GM19452 (cell line): ENCODE measurements at regions not wholly inside any gene's neighbourhood (a gene's known extent, or its start where the extent isn't known, plus 50 kb on each side); places are given as distances from the start of the nearest gene placed in this dataset.
A peak's percentile ranks its signal among the peaks of the same experiment; 100 is the strongest.

ENCODE experiments used
- ATAC-seq: cut with Tn5 transposase; IDR thresholded peaks from one replicate; pipeline ENCODE4 v1.9.1; 2021; ENCODE audit not compliant: unreplicated experiment

- no peak for ATAC-seq
Observed at GRCh38 chr1:194228427-194228826, 1042.0 kb upstream of the B3GALT2 start.

- ATAC-seq: no peak
Observed at GRCh38 chr1:194227161-194227560, 1040.7 kb upstream of the B3GALT2 start.

- ATAC-seq: peak; percentile 97
Observed at GRCh38 chr1:194225821-194226220, 1039.4 kb upstream of the B3GALT2 start.

GRCh38 chr1:194223596-194223995 is 1037.2 kb upstream of the B3GALT2 start:
- no peak for ATAC-seq

- ATAC-seq: no peak
Observed at GRCh38 chr1:194215448-194215847, 1029.0 kb upstream of the B3GALT2 start.

- no peak for ATAC-seq
Observed at GRCh38 chr1:194214735-194215134, 1028.3 kb upstream of the B3GALT2 start.

GRCh38 chr1:194209920-194210319 is 1023.5 kb upstream of the B3GALT2 start:
- ATAC-seq: no peak

GRCh38 chr1:194208674-194209073 is 1022.3 kb upstream of the B3GALT2 start:
- ATAC-seq: no peak

GRCh38 chr1:194196562-194196961 is 1010.1 kb upstream of the B3GALT2 start:
- ATAC-seq: no peak

GRCh38 chr1:194194724-194195123 is 1008.3 kb upstream of the B3GALT2 start:
- no peak for ATAC-seq

- ATAC-seq: no peak
Observed at GRCh38 chr1:194184974-194185373, 998.6 kb upstream of the B3GALT2 start.

- ATAC-seq: no peak
Observed at GRCh38 chr1:194184425-194184824, 998.0 kb upstream of the B3GALT2 start.

- no peak for ATAC-seq
Observed at GRCh38 chr1:194181845-194182244, 995.4 kb upstream of the B3GALT2 start.

GRCh38 chr1:194176212-194176611 is 989.8 kb upstream of the B3GALT2 start:
- no peak for ATAC-seq

GRCh38 chr1:194175251-194175650 is 988.8 kb upstream of the B3GALT2 start:
- no peak for ATAC-seq

- ATAC-seq: no peak
Observed at GRCh38 chr1:194174528-194174927, 988.1 kb upstream of the B3GALT2 start.

- ATAC-seq: no peak
Observed at GRCh38 chr1:194171596-194171995, 985.2 kb upstream of the B3GALT2 start.

GRCh38 chr1:194167956-194168640 is 981.7 kb upstream of the B3GALT2 start:
- no peak for ATAC-seq

GRCh38 chr1:194164755-194165154 is 978.3 kb upstream of the B3GALT2 start:
- no peak for ATAC-seq

GRCh38 chr1:194161591-194161990 is 975.2 kb upstream of the B3GALT2 start:
- no peak for ATAC-seq

GRCh38 chr1:194159941-194160340 is 973.5 kb upstream of the B3GALT2 start:
- ATAC-seq: no peak

GRCh38 chr1:194155962-194156361 is 969.5 kb upstream of the B3GALT2 start:
- ATAC-seq: no peak

- no peak for ATAC-seq
Observed at GRCh38 chr1:194151056-194151455, 964.6 kb upstream of the B3GALT2 start.
